GM19455 (cell line): ENCODE measurements at regions not wholly inside any gene's neighbourhood (a gene's known extent, or its start where the extent isn't known, plus 50 kb on each side); places are given as distances from the start of the nearest gene placed in this dataset.

ENCODE experiments used
- ATAC-seq: cut with Tn5 transposase; IDR thresholded peaks from one replicate; pipeline ENCODE4 v1.9.1; 2021; ENCODE audit not compliant: unreplicated experiment

- no peak for ATAC-seq
These were observed 217.0 kb downstream of the OSR1 start for GRCh38 chr2:19141234-19142004.

- ATAC-seq, result no peak
These were observed 217.8 kb downstream of the OSR1 start for GRCh38 chr2:19140463-19141208.

- no peak for ATAC-seq
These were observed 219.0 kb downstream of the OSR1 start for GRCh38 chr2:19139386-19139785.

- ATAC-seq, result no peak
These were observed 220.1 kb downstream of the OSR1 start for GRCh38 chr2:19138264-19138825.

GRCh38 chr2:19137433-19137832 lies 221.0 kb downstream of the OSR1 start:
- ATAC-seq, result no peak

- no peak for ATAC-seq
These were observed 225.5 kb downstream of the OSR1 start for GRCh38 chr2:19132967-19133366.

GRCh38 chr2:19131871-19132270 lies 226.6 kb downstream of the OSR1 start:
- ATAC-seq, result no peak

- no peak for ATAC-seq
These were observed 230.3 kb downstream of the OSR1 start for GRCh38 chr2:19128148-19128547.

- no peak for ATAC-seq
These were observed 230.8 kb downstream of the OSR1 start for GRCh38 chr2:19127616-19128015.

- ATAC-seq, result no peak
These were observed 232.3 kb downstream of the OSR1 start for GRCh38 chr2:19125901-19126680.

GRCh38 chr2:19124135-19124534 lies 234.3 kb downstream of the OSR1 start:
- ATAC-seq, result no peak

- ATAC-seq, result no peak
These were observed 234.9 kb downstream of the OSR1 start for GRCh38 chr2:19123556-19123955.

GRCh38 chr2:19122220-19122619 lies 236.2 kb downstream of the OSR1 start:
- ATAC-seq, result no peak

GRCh38 chr2:19120941-19121750 lies 237.3 kb downstream of the OSR1 start:
- ATAC-seq, result no peak

- no peak for ATAC-seq
These were observed 238.2 kb downstream of the OSR1 start for GRCh38 chr2:19120181-19120580.

GRCh38 chr2:19119326-19120001 lies 239.0 kb downstream of the OSR1 start:
- ATAC-seq, result no peak

GRCh38 chr2:19116918-19117317 lies 241.5 kb downstream of the OSR1 start:
- no peak for ATAC-seq

- no peak for ATAC-seq
These were observed 243.6 kb downstream of the OSR1 start for GRCh38 chr2:19114754-19115231.

- ATAC-seq, result no peak
These were observed 244.3 kb downstream of the OSR1 start for GRCh38 chr2:19114126-19114525.

- ATAC-seq, result no peak
These were observed 247.1 kb downstream of the OSR1 start for GRCh38 chr2:19111354-19111753.
